GM12873 (cell line): ENCODE measurements at regions not wholly inside any gene's neighbourhood (a gene's known extent, or its start where the extent isn't known, plus 50 kb on each side); places are given as distances from the start of the nearest gene placed in this dataset.

ENCODE experiments used
- CTCF ChIP-seq: IDR thresholded peaks from 2 replicates; pipeline ENCODE4 v1.5.1; 2012; ENCODE audit warnings: low read depth, mild to moderate bottlenecking, moderate library complexity, low read length, control low read depth; ENCODE audit not compliant: insufficient read depth; ENCODE audit errors: missing control alignments

GRCh38 chr7:69508736-69509135 is 89.5 kb upstream of the AUTS2 start:
- no peak for TF ChIP-seq CTCF

GRCh38 chr7:69510114-69510513 is 88.2 kb upstream of the AUTS2 start:
- TF ChIP-seq CTCF = no peak

GRCh38 chr7:69515495-69516212 is 82.6 kb upstream of the AUTS2 start:
- TF ChIP-seq CTCF = no peak

- no peak for TF ChIP-seq CTCF
These were observed 81.9 kb upstream of the AUTS2 start for GRCh38 chr7:69516238-69516820.

- TF ChIP-seq CTCF = no peak
These were observed 80.1 kb upstream of the AUTS2 start for GRCh38 chr7:69517985-69518704.

GRCh38 chr7:69518705-69519077 is 79.6 kb upstream of the AUTS2 start:
- no peak for TF ChIP-seq CTCF

GRCh38 chr7:69526570-69526969 is 71.7 kb upstream of the AUTS2 start:
- TF ChIP-seq CTCF = no peak
